K562 (cell line): ENCODE measurements at regions not wholly inside any gene's neighbourhood (a gene's known extent, or its start where the extent isn't known, plus 50 kb on each side); places are given as distances from the start of the nearest gene placed in this dataset.
A peak's percentile ranks its signal among the peaks of the same experiment; 100 is the strongest.

Experiments
- AFF4 ChIP-seq: sonication (generic); formaldehyde crosslinking; IDR thresholded peaks from 2 replicates; pipeline ENCODE4 v1.8.0; 2023; ENCODE audit warnings: mild to moderate bottlenecking, missing genetic modification reagents
- ELK1 ChIP-seq: sonication (generic); formaldehyde crosslinking; IDR thresholded peaks from 2 replicates; pipeline ENCODE4 v1.8.1; 2022; ENCODE audit warnings: missing genetic modification reagents
- ILK ChIP-seq: fragments of 450-650 bp; IDR thresholded peaks from 2 replicates; pipeline ENCODE4 v1.6.1; 2016; ENCODE audit warnings: missing genetic modification characterization, low read depth, mild to moderate bottlenecking, missing compliant biosample characterization, moderate library complexity, borderline replicate concordance
- MTF1 ChIP-seq: fragments of 250-450 bp; sonication (Bioruptor Pico); IDR thresholded peaks from 2 replicates; pipeline ENCODE4 v1.9.0; 2021; ENCODE audit warnings: moderate library complexity, mild to moderate bottlenecking, inconsistent platforms, borderline replicate concordance
- ZBTB1 ChIP-seq: sonication (generic); formaldehyde crosslinking; IDR thresholded peaks from 2 replicates; pipeline ENCODE4 v1.8.1; 2023; ENCODE audit warnings: missing genetic modification reagents, low read depth, mild to moderate bottlenecking, borderline replicate concordance
- ZNF232 ChIP-seq: sonication (generic); formaldehyde crosslinking; IDR thresholded peaks from 2 replicates; pipeline ENCODE4 v1.8.0; 2022; ENCODE audit warnings: mild to moderate bottlenecking, missing genetic modification reagents
- ZNF277 ChIP-seq: fragments of 250-450 bp; sonication (Bioruptor Pico); IDR thresholded peaks from 2 replicates; pipeline ENCODE4 v1.8.0; 2022; ENCODE audit warnings: inconsistent platforms, mild to moderate bottlenecking, moderate library complexity, borderline replicate concordance
- ZNF436 ChIP-seq: fragments of 250-450, 450-650 bp; sonication (Bioruptor Pico); formaldehyde crosslinking; IDR thresholded peaks from 2 replicates; pipeline ENCODE4 v1.7.0; 2020; ENCODE audit warnings: mild to moderate bottlenecking
- ZNF518B ChIP-seq: fragments of 250-450 bp; sonication (Bioruptor Pico); IDR thresholded peaks from 2 replicates; pipeline ENCODE4 v1.5.0; 2021; ENCODE audit warnings: mild to moderate bottlenecking, moderate library complexity
- TF ChIP-seq, protein P1 (sequence below): fragments of 450-650 bp; IDR thresholded peaks from 2 replicates; pipeline ENCODE4 v1.6.1; 2016
- TF ChIP-seq, protein P2 (sequence below), 2 experiments: IDR thresholded peaks in 1 of 2; conservative IDR thresholded peaks in 1 of 2; 2 replicates each; pipeline ENCODE4 v1.6.1; 2016; ENCODE audit warnings: low read depth in 2 of 2, mild to moderate bottlenecking in 1 of 2, missing compliant biosample characterization in 1 of 2, missing genetic modification characterization in 1 of 2, moderate library complexity in 1 of 2

DNA sequence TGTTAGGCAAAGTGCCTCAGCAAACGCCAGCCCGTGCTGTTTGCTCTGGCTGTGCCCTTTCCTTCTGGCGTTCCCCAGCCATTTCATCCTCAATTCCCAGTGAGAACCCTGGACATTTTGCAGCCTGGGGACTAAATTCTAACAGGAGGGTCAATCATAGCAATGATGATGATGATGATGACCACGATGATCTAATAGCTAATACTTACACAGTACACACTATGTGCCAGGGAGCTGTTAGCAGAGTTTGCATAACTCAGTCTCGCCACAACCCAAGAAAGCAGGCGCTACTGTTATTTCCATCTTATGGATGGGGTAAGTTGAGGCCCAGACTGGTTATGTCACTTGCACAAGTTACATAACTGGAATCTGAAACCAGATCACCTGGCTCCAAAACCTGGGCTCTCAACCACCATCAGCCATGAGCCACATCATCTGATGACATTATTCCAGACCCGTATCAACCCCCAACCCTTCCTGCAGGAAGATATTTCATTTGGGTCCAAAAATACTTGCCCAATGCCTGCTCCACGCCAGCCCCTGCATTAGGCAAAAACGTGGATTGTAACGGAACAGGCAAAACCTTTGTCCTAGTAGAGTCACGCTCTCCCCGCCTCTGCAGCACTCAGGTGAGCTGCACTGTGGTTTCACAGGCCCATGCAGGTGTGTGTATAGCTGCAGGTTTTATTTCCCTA, 132.6 kb upstream of the SERPIND1 start (continued):
- TF ChIP-seq MTF1 (0 out of 2 replicates have a peak, but pooled peaks have one; percentile 31), ILK (tag) (no peak), ZBTB1 (CRISPR knock-in tag) (no peak), ZNF436 (CRISPR knock-in tag) (peak; percentile 37; the same call in 1 of the 2 replicates), AFF4 (CRISPR knock-in tag) (no peak), ZNF232 (CRISPR knock-in tag) (0 out of 2 replicates have a peak, but pooled peaks have one; percentile 34), ELK1 (peak; percentile 23; the same call in 1 of the 2 replicates), ZNF277 (CRISPR knock-in tag) (0 out of 2 replicates have a peak, but pooled peaks have one; percentile 12), ZNF518B (CRISPR knock-in tag) (no peak)
- TF ChIP-seq, protein P1, sequence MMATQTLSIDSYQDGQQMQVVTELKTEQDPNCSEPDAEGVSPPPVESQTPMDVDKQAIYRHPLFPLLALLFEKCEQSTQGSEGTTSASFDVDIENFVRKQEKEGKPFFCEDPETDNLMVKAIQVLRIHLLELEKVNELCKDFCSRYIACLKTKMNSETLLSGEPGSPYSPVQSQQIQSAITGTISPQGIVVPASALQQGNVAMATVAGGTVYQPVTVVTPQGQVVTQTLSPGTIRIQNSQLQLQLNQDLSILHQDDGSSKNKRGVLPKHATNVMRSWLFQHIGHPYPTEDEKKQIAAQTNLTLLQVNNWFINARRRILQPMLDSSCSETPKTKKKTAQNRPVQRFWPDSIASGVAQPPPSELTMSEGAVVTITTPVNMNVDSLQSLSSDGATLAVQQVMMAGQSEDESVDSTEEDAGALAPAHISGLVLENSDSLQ: no peak
- TF ChIP-seq, protein P2, sequence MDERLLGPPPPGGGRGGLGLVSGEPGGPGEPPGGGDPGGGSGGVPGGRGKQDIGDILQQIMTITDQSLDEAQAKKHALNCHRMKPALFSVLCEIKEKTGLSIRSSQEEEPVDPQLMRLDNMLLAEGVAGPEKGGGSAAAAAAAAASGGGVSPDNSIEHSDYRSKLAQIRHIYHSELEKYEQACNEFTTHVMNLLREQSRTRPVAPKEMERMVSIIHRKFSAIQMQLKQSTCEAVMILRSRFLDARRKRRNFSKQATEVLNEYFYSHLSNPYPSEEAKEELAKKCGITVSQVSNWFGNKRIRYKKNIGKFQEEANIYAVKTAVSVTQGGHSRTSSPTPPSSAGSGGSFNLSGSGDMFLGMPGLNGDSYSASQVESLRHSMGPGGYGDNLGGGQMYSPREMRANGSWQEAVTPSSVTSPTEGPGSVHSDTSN (CRISPR knock-in tag; IDR thresholded peaks at IDR 0.05; ENCODE audit: low read depth): peak; percentile 3; the same call in 1 of the 2 replicates
- TF ChIP-seq, protein P2 (tag; conservative IDR thresholded peaks at IDR 0.05; ENCODE audit: low read depth): no peak
